Right forelimb (tissue), 1 donor: ENCODE measurements at regions not wholly inside any gene's neighbourhood (a gene's known extent, or its start where the extent isn't known, plus 50 kb on each side); places are given as distances from the start of the nearest gene placed in this dataset.

Experiments used
- DNase-seq: peaks from one replicate; pipeline ENCODE4 v3.0.0-alpha.2; 2018

DNA sequence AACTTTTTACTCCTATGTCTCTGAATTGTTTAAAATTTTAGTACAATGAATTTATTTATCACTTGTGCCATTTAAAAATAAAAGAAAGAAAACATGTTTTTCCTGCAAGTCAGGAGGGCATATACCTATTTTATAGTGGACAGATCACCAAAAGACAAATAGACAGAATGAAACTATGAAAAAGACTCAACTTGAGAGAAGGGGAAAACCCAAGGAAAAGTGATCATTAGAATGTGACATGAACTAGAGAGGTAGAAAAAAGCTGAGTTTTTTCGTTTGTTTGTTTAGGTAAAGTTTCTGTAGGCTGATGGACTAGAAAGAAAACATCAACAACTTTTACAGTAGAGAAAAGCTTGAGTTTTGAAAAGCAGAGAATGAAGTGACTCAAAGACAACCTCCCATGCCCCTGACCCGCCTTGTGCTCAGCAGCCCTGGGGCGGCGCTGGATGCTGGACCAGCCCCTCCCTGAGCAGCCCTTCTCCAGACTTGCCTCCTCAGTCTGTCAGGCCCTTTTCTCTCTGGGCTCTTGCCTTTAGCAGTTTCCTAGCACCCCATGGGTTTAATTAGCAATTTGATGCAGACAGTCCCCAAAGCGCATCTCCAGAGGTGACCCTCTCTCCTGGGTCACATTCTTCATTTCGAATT lies 95.1 kb upstream of the ARID2 start:
- no peak for DNase-seq

DNA sequence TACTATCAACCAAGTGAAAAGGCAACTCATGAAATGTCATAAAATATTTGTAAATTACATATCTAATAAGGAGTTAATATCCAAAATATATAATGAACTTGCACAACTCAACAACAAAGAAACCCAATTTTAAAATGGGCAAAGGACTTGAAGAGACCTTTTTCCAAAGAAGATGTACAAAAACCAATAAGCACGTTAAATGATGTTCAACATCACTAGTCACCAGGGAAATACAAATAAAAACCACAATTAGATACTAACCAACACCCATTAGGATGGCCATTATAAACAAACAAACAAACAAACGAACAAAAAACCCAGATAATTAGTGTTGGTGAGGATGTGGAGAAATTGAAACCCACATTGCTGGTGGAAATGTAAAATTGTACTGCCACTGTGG lies 92.3 kb upstream of the ARID2 start:
- no peak for DNase-seq

DNA sequence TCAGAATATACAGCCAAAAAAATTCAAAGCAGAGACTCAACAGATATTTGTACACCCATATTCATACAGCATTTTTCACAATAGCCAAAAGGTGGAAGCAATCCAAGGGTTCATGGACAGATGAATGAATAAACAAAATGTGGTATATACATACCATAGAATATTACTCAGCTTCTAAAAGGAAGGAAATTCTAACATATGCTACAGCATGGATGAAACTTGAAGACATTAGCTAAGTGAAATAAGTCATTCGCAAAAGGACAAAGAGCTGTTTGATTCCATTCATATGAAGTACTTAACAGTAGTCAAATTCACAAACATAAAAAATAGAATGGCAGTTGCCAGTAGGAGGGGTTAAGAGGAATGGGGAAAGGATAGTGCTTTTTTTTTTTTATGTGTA lies 91.8 kb upstream of the ARID2 start:
- no peak for DNase-seq

DNA sequence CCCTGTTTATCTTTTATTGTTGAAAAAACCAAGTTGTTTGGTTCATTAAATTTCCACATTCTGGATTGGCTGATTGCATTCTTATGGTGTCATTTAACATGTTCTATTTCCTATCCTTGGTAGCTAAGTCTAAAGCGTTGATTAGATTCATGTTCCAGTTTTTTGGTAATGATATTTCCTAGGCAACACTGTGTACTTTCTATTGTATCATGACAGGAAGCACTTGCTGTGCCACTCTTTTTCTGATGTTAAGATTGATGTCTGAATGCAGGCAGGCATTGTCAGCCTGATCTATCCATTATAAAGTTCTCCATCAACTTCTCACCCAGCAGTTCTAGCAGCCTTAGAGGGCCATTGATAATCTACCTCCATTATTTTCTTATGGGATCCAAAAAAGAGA lies 91.1 kb upstream of the ARID2 start:
- DNase-seq = no peak

DNA sequence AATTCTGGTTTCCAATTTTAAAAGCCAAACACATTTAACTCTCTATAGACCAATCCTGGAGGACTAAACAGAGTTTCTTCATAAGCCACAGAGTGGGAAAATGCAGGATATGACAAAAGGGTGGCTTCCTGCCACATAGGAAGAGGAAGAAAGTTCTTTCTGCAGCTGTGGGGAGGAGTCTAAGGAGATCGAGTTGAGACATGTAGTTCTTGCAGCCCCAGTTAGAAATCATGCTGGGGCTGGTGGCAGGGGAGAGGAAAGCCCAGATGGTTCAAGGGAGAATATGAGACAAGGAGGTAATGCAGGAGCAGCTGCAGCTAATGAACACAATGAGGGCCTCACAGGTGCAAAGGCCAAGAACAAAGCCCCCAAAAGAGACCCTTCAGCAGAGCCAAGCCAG lies 85.0 kb upstream of the ARID2 start:
- DNase-seq = no peak

DNA sequence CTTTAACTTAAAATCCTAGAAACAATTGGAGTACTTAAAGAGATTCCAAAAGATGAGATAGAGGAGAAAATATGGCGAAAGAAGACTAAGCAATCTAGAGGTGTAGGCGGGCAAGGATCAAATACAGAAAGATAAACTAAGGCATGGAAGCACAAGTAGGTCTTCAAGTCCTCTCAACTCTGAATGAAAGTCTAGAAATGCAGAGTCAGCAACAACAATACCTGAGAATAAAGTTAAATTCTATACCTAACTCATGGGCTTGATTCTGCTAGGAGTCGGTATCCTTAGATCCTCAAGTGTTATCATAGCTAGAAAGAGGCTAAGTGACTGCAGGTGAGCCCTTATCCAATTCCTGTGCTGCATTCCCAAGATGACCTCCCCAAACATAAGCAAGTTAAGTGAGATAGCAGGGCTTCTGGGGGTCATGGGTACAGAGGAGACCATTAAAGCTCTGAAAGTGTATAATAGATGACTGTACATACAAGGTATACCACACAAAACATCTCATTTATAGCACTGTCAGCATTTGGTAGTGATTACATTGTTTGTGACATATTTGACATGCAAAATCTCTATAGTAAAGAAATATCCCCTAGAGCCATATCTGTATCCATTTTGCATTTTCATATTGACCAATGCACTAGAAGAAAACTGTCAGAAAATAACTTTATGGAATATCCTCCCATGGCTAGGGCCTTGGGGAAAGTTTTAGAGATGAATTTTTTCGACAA lies 82.5 kb upstream of the ARID2 start:
- DNase-seq = no peak

DNA sequence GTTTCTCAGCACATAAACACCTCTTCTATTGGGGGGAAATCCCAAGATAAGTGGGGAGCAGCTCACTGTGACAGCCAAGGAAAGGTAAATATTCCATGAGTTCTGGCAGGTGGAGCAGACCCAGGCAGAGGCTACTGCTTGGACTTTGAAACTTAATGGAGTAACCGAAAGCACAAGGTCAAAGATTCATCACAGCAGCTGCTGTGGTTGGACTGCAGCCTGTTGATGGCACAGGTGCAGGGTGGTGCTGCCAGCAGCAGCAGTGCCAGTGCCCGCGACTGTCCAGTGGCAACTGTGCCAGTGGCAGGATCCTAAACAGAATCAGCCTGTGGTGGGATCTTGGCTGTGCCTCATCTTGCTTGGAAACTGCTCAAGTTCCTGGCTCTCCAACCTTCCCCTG lies 81.4 kb upstream of the ARID2 start:
- peak; percentile 61 for DNase-seq

DNA sequence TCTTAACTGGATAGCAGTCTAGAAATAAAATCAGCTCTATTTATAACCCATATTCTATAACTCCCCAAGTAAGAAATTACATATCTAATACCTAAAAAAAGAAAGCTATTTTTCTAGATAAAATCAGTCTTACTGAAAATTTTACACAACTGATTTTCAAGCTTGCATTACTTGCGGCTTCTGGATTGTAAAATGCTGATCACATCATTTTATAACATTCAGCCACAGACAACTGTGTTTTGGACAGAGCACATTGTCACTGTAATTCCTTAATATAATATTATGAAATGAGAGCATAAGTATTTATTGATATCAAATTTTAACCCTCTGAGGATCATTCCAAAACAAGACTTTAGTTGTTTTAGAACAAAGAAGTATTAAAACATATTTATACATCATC lies 78.5 kb upstream of the ARID2 start:
- no peak for DNase-seq

DNA sequence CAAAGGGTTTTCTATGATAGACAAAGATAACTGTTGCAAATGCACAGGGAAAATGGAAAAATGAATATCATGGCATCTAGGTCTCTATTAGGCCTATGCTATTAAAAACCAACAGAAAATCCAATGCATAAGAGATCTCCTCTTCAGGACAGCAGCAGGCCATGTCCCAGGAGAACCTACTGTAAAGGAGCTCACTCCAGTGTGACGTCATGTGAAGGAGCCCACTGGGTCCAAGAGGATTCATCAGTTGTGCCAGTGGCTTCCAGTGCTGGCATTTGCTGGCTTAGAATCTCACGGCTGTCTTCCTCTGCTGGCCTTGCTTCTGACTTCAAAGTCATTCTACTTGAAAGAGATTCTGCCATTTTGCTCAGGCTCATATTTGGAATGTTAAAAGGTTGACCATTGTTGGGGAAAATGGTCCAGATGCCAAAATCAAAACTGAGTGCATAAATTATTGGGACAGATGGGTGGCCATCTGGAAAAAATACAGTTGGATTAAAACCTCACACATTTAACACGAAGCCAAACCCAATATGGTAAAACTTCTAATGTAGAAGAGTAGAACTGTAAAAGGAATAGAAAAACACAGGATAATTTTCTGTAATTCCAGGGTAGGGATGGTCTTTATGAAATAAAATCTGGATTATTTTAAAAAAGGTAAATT lies 75.4 kb upstream of the ARID2 start:
- no peak for DNase-seq

DNA sequence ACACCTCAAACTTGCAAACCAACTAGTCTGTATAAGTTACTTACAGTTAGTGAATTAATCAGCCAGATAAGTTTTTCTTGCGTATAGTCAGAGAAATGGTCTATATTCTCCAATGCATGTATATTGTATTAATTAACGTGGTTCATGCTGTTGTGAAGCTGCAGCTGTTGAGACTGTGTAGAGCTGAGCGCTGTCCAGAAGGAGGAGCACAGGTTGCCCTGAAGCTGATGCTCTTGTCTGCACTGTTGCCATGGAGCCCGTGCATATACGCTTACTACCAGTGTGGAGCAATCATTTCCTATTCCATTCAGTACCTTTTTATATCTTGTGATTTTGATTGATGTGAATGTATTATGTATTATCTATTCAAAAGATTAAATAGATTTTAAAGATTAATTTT lies 74.3 kb upstream of the ARID2 start:
- no peak for DNase-seq

DNA sequence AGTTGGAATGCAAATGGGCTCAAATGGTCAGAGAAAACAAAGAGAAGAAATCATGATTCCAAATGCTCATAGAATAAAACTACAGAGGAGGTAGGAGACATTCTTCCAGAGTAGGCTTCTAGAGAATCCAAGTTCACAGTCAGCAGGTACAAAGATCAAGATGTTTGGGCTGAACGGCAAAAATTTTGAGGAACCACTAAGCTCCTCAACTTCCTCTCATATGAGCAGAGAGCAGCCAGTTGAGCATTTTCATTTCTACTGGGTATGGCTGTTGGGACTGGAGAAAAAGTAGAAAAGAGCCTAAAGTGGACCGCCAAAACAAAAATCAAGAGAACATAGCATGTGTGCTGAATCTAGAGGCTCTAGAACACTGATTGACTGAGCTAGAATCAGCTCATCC lies 73.8 kb upstream of the ARID2 start:
- no peak for DNase-seq

DNA sequence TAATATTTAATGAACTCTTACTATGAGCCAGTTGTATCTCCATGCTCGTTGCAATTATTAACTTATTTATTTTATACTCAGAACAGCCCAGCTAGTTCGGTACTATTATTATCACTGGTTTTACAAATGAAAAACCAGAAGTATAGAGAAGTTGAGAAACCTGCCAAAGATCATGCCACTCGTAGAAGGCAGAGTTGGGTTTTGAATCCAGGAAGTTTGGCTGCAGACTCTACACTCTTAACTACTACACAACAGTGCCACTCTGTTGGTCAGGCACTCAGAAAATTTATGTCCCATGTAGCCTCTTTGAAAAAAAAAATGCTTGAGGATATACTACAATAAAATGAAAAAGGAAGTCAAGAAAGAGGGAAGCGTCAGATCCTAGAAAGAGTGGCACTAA lies 71.5 kb upstream of the ARID2 start:
- no peak for DNase-seq

DNA sequence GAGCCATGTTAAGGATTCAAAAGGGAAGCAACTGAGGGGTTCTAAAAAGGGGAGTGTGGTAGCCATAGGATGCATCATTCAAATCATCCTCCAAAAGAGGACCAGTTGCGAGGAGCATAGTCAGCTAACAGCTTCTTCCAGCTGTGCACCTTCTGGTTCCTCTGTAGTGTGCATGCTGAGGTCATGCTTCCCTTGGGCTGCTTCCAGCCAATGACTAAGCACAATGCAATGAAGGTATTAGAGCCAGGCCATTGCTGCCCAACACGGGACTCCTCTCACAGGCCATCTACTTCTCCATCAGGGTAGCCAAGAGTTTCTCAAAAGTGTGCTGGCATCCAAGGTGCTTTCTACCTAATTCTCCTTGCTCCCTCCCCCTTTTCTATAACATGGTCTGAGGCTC lies 69.2 kb upstream of the ARID2 start:
- no peak for DNase-seq

DNA sequence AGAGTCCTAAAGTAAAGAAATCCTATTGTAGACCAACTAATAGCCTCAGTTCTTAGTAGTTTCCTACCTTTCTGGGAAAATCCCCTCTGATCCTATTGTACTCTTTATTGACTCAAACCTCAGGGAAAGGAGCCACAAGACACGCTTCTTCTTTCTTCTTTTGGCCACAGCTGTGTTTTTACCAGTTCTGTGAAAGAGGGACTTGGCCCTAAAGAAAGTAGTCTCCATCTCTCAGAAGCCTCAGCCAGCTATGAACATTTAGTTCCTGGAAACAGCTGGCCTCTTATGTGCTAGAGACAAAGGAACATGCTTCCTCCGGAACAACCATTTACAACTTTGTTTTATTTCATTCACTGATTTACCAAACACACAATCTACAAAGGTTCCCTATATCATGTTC lies 66.1 kb upstream of the ARID2 start:
- no peak for DNase-seq

DNA sequence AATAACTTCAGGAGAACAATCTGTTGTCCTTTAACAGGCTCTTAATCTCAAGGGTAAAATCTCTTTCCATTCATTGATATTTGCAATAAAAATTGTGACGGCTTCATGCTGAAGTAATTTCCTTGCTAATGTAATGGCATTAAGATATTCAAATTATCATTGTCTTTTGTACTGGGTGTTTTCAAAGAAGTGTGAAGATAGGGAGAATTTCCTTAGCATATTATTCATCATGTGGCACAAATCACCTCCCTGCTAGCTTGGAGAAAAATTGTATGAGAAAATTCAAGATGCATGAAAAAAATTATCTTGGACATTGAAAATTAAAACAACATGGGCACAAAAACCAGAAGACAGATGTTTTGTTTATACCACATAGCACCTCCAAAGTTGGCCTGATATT lies 63.6 kb upstream of the ARID2 start:
- no peak for DNase-seq

DNA sequence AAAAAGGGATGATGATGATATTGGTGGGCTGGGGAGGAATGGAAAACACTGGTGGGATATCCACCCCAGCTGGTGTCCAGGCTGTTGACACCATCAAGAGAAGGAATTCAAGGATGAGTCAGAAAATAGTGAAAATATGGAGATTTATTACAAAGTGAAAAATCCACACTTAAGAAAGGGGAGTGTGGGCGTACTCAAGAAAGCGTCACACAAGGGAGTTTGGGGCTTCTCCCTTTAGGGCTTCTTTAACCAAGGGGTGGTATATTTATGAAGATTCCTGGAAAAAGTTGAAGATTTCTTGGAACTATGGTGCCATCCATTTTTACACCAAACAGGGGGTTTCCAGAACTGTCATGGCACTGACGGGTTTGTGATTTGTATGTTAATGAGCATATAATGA lies 63.1 kb upstream of the ARID2 start:
- DNase-seq = no peak

DNA sequence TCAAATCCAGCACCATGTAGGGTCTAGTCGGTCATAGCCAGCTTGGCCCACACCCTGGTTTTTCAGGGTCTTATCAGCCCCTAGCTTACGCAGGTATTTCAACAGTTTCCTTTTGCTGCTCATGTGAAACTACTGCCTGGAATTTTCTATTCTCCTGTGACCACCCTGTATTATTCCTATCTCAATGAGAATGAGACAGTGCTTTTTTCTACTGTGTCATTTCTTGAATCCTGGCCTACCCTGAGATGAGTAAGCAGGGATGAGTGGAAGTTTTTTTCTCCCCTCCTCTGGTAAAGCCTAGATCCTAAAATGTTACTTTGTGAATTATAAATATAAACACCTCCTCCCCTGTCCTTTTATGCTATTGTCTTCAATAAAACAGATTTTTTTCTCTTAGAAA lies 62.7 kb upstream of the ARID2 start:
- DNase-seq = no peak

DNA sequence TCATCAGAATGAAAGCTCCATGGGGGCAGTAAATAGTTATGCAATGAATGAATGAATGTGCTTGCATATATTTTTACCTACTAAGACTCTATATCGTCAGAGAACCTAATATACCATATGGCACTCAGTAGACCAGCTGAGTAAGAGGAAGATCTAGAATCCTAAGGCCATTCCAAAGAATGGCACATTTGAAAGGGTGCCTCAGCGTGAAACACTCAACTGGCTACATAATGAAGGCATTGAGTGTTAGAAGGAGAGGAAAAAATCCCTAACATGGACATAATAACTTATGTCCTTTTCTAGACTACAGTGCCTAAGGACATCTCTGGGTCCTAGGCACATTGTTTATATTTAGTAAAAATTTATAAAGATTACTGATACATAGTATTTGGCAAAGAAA lies 61.7 kb upstream of the ARID2 start:
- DNase-seq = no peak

DNA sequence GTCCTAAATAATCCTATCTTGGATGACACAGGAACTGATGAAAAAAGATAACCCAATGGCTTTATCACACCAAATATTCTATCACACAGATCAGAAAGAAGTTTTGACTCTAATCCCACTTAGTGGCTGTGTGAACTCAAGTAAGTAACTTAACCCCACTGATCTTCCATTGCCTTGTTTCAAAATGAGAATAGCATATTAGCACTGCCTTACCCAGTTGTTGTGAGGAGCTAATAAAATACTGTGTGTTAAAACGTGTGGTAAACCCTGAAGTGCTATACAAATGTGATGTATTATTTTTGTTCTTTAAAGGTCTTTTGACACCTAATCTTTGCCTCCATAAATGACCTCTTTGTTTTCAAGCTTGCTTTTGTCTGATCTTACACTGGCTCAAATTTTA lies 60.9 kb upstream of the ARID2 start:
- no peak for DNase-seq

DNA sequence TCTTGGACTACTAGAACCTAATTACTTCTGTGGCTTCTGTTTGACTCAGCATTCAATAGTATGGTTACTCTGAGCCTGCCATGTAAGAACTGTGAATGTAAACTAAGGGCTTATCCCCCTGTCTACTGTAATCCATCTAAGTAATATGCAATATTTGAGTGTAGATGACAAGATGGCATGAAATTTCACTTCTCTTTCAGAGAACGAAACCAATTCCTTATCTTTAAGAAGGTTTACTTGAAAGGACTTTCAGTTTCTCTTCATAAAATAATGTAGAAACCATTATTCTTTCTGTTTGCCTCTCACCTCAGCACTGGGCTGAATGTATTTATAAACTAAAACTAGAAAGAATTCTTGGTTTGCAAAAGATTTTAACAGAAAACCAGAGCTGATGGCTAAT lies 60.4 kb upstream of the ARID2 start:
- no peak for DNase-seq

DNA sequence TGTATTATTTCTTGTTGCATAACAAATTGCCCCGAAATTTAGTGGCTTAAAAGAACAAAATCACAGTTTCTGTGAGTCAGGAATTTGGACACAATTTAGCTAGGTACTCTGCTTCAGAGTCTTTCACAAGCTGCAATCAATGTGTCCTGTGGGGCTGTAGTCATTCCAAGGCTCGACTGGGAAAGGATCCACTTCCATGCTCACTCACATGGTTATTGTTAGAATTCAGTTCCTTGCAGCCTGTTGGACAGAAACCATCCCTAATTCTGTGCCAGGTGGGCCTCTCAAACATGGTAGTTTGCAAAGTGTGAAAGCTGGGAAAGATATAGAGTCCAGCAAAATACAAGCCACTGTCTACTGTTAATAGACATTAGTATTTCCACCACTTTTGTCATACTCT lies 59.7 kb upstream of the ARID2 start:
- DNase-seq = no peak

DNA sequence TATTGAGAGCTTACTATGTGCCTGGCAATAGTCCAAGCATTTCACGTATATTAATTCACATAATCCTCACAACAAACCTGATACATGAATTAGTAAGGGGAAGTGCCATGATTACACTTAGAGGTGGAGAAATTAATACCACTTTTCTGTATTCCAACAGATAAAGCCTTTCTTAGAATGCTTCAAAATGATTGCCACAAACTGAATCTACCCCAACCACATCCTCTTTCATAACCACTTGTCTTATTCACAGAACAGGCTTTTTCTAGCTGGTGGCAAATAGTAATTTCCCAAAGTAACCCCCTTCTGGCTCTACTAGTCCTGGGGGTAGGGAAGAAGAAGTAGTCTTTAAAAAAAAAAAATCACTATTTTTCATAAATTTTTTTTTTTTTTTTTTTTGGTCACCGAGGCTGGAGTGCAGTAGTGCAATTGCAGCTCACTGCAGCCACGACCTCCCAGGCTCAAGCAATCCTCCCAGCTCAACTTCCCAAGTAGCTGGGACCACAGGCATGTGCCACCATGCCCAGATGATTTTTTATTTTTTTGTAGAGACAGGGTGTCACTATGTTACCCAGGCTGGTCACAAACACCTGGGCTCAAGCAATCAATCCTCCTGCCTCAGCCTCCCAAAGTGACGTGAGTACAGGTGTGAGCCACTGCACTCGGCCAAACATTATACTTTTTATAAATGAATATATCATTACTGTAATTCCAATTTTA lies 59.0 kb upstream of the ARID2 start:
- DNase-seq = no peak

DNA sequence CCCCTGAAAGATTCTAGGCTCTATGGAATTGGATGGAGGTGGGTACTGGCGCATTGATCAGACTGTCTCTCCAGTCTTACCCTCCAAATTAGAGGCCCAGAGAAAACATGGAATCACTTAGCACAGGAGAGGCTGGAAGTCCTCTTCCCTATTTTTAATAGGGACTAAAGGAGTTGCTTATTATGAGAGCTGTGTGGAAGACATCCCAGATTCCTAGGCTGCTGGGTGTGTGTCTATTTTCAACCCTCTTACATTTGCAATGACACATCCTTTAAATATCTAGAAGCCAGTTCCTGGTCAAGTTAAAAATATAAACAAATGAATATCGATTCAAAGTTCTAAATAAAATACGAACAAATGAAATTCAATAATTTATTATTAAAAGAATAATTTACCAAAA lies 58.3 kb upstream of the ARID2 start:
- no peak for DNase-seq
